Tibial nerve (tissue), 3 donors: ENCODE measurements at regions not wholly inside any gene's neighbourhood (a gene's known extent, or its start where the extent isn't known, plus 50 kb on each side); places are given as distances from the start of the nearest gene placed in this dataset.

ENCODE experiments used
- CTCF ChIP-seq, 5 experiments: fragments of 200-600 bp in 3 of 5; fragments of 450-650 bp in 2 of 5; sonication (generic) in 3 of 5; IDR thresholded peaks; one replicate each; pipeline ENCODE4 v1.5.1; 2016 to 2019; ENCODE audit warnings: antibody characterized with exemption in 5 of 5, mild to moderate bottlenecking in 3 of 5, moderate library complexity in 2 of 5
- POLR2A ChIP-seq, 2 donors: fragments of 450-650 bp; IDR thresholded peaks; one replicate each; pipeline ENCODE4 v1.6.1; 2017; ENCODE audit warnings: antibody characterized with exemption in 2 of 2, mild to moderate bottlenecking in 2 of 2, moderate library complexity in 2 of 2

- TF ChIP-seq CTCF (IDR thresholded peaks at IDR 0.05) (no peak), POLR2A (IDR thresholded peaks at IDR 0.05) (no peak)
Measured at GRCh38 chr7:50146692-50147091, 53.6 kb upstream of the ZPBP start.
